HCT116 (cell line): ENCODE measurements at regions not wholly inside any gene's neighbourhood (a gene's known extent, or its start where the extent isn't known, plus 50 kb on each side); places are given as distances from the start of the nearest gene placed in this dataset.

Source experiments
- ATAC-seq: fragments of 200-7000 bp; cut with Tn5 transposase; 2 replicates; pipeline ENCODE4 v1.9.1; 2020; ENCODE audit warnings: mild to moderate bottlenecking, moderate library complexity
- BruUV-seq: library from RNA; stranded (reverse); fragments of 400-500 nt; replicated peaks from 2 replicates; lab custom pipeline; 2021; lab: Mats Ljungman, UMichigan
- CTCF ChIA-PET: fragments of 300-600 bp; sonication (Branson Sonifier 250); formaldehyde crosslinking; loops from one replicate; lab custom pipeline; 2021; ENCODE audit warnings: antibody characterized with exemption; lab: Charles Lee
- POLR2A ChIA-PET: fragments of 300-600, 350-600 bp; sonication (Branson Sonifier 250); formaldehyde crosslinking; loops from one replicate; lab custom pipeline; 2021; ENCODE audit warnings: antibody characterized with exemption; lab: Charles Lee
- RAD21 ChIA-PET, 2 experiments: fragments of 300-600 bp; sonication (Branson Sonifier 250); formaldehyde crosslinking; loops; one replicate each; lab custom pipeline; 2023; ENCODE audit warnings: low total read pairs in 2 of 2; ENCODE audit not compliant: uncharacterized antibody in 2 of 2, unreplicated experiment in 2 of 2, low non-redundant PET in 1 of 2; lab: Charles Lee
- DNase-seq: peaks from one replicate; pipeline ENCODE4 v3.0.0-alpha.2; 2010; ENCODE audit warnings: low read depth, low spot score
- H2AFZ ChIP-seq: fragments of 200-600 bp; shearing (Covaris generic), sonication (generic); 2 replicates; pipeline ENCODE4 v1.6.1; 2017; ENCODE audit warnings: low read depth, mixed run types, mixed read lengths, antibody characterized with exemption, low read length; ENCODE audit not compliant: poor library complexity, severe bottlenecking
- H3K27ac ChIP-seq: 2 replicates; pipeline ENCODE4 v1.5.1; 2012; ENCODE audit warnings: low read depth, low read length
- H3K27me3 ChIP-seq: fragments of 200-600 bp; sonication (generic); 2 replicates; pipeline ENCODE4 v1.6.1; 2016; ENCODE audit warnings: mixed run types, low read length, mixed read lengths; ENCODE audit not compliant: insufficient read depth
- H3K36me3 ChIP-seq, 2 experiments: fragments of 200-500 bp in 1 of 2; fragments of 200-600 bp in 1 of 2; sonication (Bioruptor generic) in 1 of 2; sonication (generic) in 1 of 2; 2 replicates each; pipeline versions ENCODE4 v1.5.1 to v1.6.1; 2014 to 2016; ENCODE audit warnings: low read length in 2 of 2, inconsistent platforms in 1 of 2, mixed read lengths in 1 of 2, mixed run types in 1 of 2; ENCODE audit not compliant: insufficient read depth in 2 of 2, control insufficient read depth in 1 of 2
- H3K4me1 ChIP-seq, 2 experiments: fragments of 200-600 bp in 1 of 2; sonication (generic) in 1 of 2; 2 replicates each; pipeline versions ENCODE4 v1.5.1 to v1.6.1; 2012 to 2017; ENCODE audit warnings: low read length in 2 of 2, inconsistent platforms in 1 of 2, mild to moderate bottlenecking in 1 of 2, mixed read lengths in 1 of 2, mixed run types in 1 of 2, moderate library complexity in 1 of 2; ENCODE audit not compliant: insufficient read depth in 2 of 2, control insufficient read depth in 1 of 2
- H3K4me2 ChIP-seq: fragments of 200-600 bp; sonication (generic); 2 replicates; pipeline ENCODE4 v1.6.1; 2017; ENCODE audit warnings: mixed run types, low read length, mixed read lengths
- H3K4me3 ChIP-seq, 2 experiments: fragments of 200-600 bp in 1 of 2; sonication (generic) in 1 of 2; replicated peaks in 1 of 2; 2 replicates each; pipeline ENCODE4 v1.5.1; 2011 to 2016; ENCODE audit warnings: low read length in 2 of 2, control low read depth in 1 of 2, low read depth in 1 of 2, mild to moderate bottlenecking in 1 of 2, mixed read lengths in 1 of 2, mixed run types in 1 of 2
- H3K79me2 ChIP-seq: fragments of 200-600 bp; sonication (generic); 2 replicates; pipeline ENCODE4 v1.6.1; 2017; ENCODE audit warnings: mild to moderate bottlenecking, mixed run types, low read length, moderate library complexity, mixed read lengths; ENCODE audit not compliant: insufficient read depth
- H3K9ac ChIP-seq: fragments of 200-600 bp; sonication (generic); 2 replicates; pipeline ENCODE4 v1.6.1; 2016; ENCODE audit warnings: low read length, mixed read lengths
- H3K9me2 ChIP-seq: fragments of 200-600 bp; sonication (generic), shearing (Covaris generic); 2 replicates; pipeline ENCODE4 v1.6.1; 2017; ENCODE audit warnings: mixed run types, mild to moderate bottlenecking, moderate library complexity; ENCODE audit not compliant: insufficient read depth
- H3K9me3 ChIP-seq, 2 experiments: fragments of 200-500 bp in 1 of 2; fragments of 200-600 bp in 1 of 2; sonication (Bioruptor generic) in 1 of 2; sonication (generic) in 1 of 2; 2 replicates each; pipeline ENCODE4 v1.6.1; 2014 to 2017; ENCODE audit warnings: low read length in 2 of 2, mixed read lengths in 2 of 2, inconsistent platforms in 1 of 2, low read depth in 1 of 2, mild to moderate bottlenecking in 1 of 2, mixed run types in 1 of 2, moderate library complexity in 1 of 2; ENCODE audit not compliant: control insufficient read depth in 1 of 2, insufficient read depth in 1 of 2
- H4K20me1 ChIP-seq: fragments of 200-600 bp; sonication (generic), shearing (Covaris generic); 2 replicates; pipeline ENCODE4 v1.6.1; 2017; ENCODE audit warnings: mixed run types, mild to moderate bottlenecking, moderate library complexity; ENCODE audit not compliant: insufficient read depth
- ELF1 ChIP-seq: IDR thresholded peaks from 2 replicates; pipeline ENCODE4 v1.6.1; 2012; ENCODE audit warnings: low read depth, borderline replicate concordance
- EZH2 ChIP-seq: fragments of 200-600 bp; sonication (generic); IDR thresholded peaks from 2 replicates; pipeline ENCODE4 v1.6.1; 2017; ENCODE audit warnings: antibody characterized with exemption, mixed run types
- EZH2phosphoT487 ChIP-seq: fragments of 200-600 bp; IDR thresholded peaks from 2 replicates; pipeline ENCODE4 v1.6.1; 2018; ENCODE audit warnings: antibody characterized with exemption, borderline replicate concordance
- FOSL1 ChIP-seq: IDR thresholded peaks from 2 replicates; pipeline ENCODE4 v1.6.1; 2012; ENCODE audit warnings: low read depth
- POLR2A ChIP-seq: IDR thresholded peaks from 2 replicates; pipeline ENCODE4 v1.7.0; 2011; ENCODE audit warnings: borderline replicate concordance; ENCODE audit not compliant: insufficient read depth, insufficient read length; ENCODE audit errors: extremely low read depth
- YY1 ChIP-seq: IDR thresholded peaks from 2 replicates; pipeline ENCODE4 v1.6.1; 2011; ENCODE audit warnings: low read length, low read depth, moderate library complexity, mild to moderate bottlenecking; ENCODE audit not compliant: insufficient replicate concordance; ENCODE audit errors: extremely low read depth
- ZBTB33 ChIP-seq: IDR thresholded peaks from 2 replicates; pipeline ENCODE4 v1.6.1; 2011; ENCODE audit warnings: mild to moderate bottlenecking, low read length, moderate library complexity; ENCODE audit not compliant: insufficient replicate concordance; ENCODE audit errors: extremely low read depth
- ZFX ChIP-seq: fragments of 450-650 bp; IDR thresholded peaks from 2 replicates; pipeline ENCODE4 v1.6.1; 2017
- intact Hi-C: fragments of 100-400 bp; cut with micrococcal nuclease; formaldehyde crosslinking; loops from 2 replicates; pipeline ENCODE4 v1.10.0; 2022

DNA sequence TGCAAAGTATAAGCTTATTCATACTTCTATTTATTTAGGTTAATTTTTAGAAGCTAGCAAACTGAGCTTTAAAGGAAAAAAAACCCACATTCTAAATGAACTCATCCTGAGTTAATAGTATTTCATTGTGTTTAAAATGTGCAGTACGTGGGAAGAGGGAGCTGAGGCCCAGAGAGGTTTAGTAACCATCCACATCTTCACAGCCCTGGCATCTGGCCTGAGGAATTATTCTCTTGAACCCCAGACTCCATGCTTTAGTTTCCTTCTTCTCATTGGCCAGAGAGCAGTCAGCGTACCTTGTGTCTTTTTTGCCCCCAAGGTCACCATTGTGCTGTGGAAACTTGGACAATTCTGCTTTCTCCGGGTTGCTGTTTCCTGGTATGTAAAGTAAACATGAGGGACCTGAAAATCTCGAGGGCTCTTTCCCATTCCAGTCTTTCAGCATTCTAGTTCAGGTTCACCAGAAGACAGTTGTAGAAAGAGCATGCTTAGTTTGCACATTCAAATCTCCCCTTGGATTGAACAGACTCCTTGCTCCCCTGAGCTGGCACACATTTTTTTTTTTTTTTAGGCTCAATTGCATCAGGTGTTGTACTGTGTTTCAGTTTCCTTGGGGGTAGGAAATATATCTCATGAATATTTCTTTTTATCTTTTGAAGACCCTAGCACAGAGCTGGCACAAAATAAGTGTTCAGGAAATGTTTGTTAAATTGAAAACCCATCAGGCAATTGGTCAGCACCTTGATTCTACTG is 81.4 kb downstream of the MYCN start:
- Histone ChIP-seq H2AFZ (no peak overlapping the region), H4K20me1 (no peaks in the 10 kb centered on the region; the same call in 1 of the 2 replicates), H3K9me2 (no peaks in the 10 kb centered on the region), H3K27me3 (peaks cover 59% of the 10 kb centered on the region), H3K27ac (no peak overlapping the region), H3K4me3 (no peak overlapping the region), H3K4me2 (no peak overlapping the region), H3K36me3 (no peaks in the 10 kb centered on the region), H3K79me2 (no peaks in the 10 kb centered on the region), H3K9me3 (no peaks in the 10 kb centered on the region), H3K9ac (no peak overlapping the region), H3K4me1 (no peaks in the 10 kb centered on the region)
- no TSS peak for BruUV-seq
- ChIA-PET CTCF (interaction anchor here (3.6 kb wide), 1 partner anchor 12 kb away, joined by 14 read pairs; no protein-coding TSS in a partner anchor), RAD21 (no interaction called here), POLR2A (no interaction called here)
- intact Hi-C loops: no loop called here
- TF ChIP-seq ZBTB33: no peak
- no peak for TF ChIP-seq POLR2A
- no peak for TF ChIP-seq EZH2phosphoT487
- no peak for TF ChIP-seq ELF1
- TF ChIP-seq ZFX: no peak
- DNase-seq: no peak
- no peak for ATAC-seq

DNA sequence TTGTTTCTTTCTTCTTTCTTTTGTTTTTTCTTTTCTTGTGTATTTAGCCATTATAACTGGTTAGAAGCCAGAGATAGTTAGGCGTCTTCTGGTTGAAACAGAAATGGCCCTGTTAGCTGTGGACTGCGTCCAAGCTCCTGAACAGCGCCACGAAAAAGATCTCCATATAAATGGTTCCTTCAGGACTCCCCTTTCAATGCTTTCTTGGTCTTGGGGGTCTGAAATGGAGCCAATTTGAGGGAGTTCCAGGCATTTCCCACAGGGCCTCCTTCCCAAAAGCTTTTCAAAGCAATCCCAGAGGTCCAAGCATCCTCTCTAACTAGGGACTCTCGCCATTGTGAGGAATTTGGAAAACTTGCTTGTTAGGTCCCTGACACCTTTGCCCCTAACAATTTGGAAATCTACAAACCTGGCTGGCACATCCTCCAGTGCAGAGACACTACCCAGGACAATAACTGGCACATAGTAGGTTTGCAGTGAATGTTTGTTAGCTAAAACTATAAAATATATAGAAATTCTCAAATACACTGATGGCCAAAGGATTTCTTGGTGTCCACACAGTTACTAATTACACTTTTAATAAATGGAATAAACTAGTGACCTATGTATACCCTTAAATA is 80.1 kb downstream of the MYCN start:
- no TSS peak for BruUV-seq
- RAD21 ChIA-PET: no interaction called here
- TF ChIP-seq EZH2: no peak
- TF ChIP-seq FOSL1: no peak
- no peak for TF ChIP-seq YY1
- TF ChIP-seq, all 23 proteins: peak for 0
- ChIA-PET POLR2A (no interaction called here), CTCF (interaction anchor here (3.6 kb wide), 1 partner anchor 13 kb away, joined by 14 read pairs; no protein-coding TSS in a partner anchor)
- H3K9me2 ChIP-seq: no peaks in the 10 kb centered on the region
- no peak overlapping the region for H3K9ac ChIP-seq
- H3K4me3 ChIP-seq: no peak overlapping the region
- no peak overlapping the region for H3K4me2 ChIP-seq
- H3K9me3 ChIP-seq: no peaks in the 10 kb centered on the region
- H2AFZ ChIP-seq: no peak overlapping the region
- no peaks in the 10 kb centered on the region for H3K36me3 ChIP-seq
- peaks cover 53% of the 10 kb centered on the region for H3K27me3 ChIP-seq
- DNase-seq (no peak), ATAC-seq (no peak)
- H4K20me1 ChIP-seq: no peaks in the 10 kb centered on the region; the same call in 1 of the 2 replicates
- intact Hi-C loops: no loop called here
- H3K27ac ChIP-seq: no peak overlapping the region
- no peaks in the 10 kb centered on the region for H3K79me2 ChIP-seq
- H3K4me1 ChIP-seq: no peaks in the 10 kb centered on the region
